Endothelial cell (in vitro differentiated cells): ENCODE measurements at regions not wholly inside any gene's neighbourhood (a gene's known extent, or its start where the extent isn't known, plus 50 kb on each side); places are given as distances from the start of the nearest gene placed in this dataset.

Experiments
- DNase-seq: peaks from one replicate; pipeline ENCODE4 v3.0.0; 2021; ENCODE audit warnings: low spot score
- H3K27ac Mint-ChIP-seq: one replicate; pipeline ENCODE4 v1.8.0; 2021; ENCODE audit warnings: mixed read lengths, inconsistent platforms; ENCODE audit not compliant: unreplicated experiment
- H3K27me3 Mint-ChIP-seq: one replicate; pipeline ENCODE4 v1.8.0; 2021; ENCODE audit warnings: mild to moderate bottlenecking, moderate library complexity, mixed read lengths, inconsistent platforms; ENCODE audit not compliant: unreplicated experiment
- H3K36me3 Mint-ChIP-seq: one replicate; pipeline ENCODE4 v1.8.0; 2021; ENCODE audit warnings: mild to moderate bottlenecking, low read depth, mixed read lengths, inconsistent platforms; ENCODE audit not compliant: unreplicated experiment
- H3K4me1 Mint-ChIP-seq: one replicate; pipeline ENCODE4 v1.8.0; 2021; ENCODE audit warnings: mild to moderate bottlenecking, mixed read lengths, inconsistent platforms; ENCODE audit not compliant: unreplicated experiment
- H3K4me3 Mint-ChIP-seq: one replicate; pipeline ENCODE4 v1.8.0; 2021; ENCODE audit warnings: mild to moderate bottlenecking, mixed read lengths, inconsistent platforms; ENCODE audit not compliant: unreplicated experiment
- H3K9me3 Mint-ChIP-seq: one replicate; pipeline ENCODE4 v1.8.0; 2021; ENCODE audit warnings: mixed read lengths, inconsistent platforms; ENCODE audit not compliant: unreplicated experiment
- CTCF ChIP-seq: fragments of 200-600 bp; sonication (generic); IDR thresholded peaks from one replicate; pipeline ENCODE4 v1.5.0; 2021; ENCODE audit warnings: antibody characterized with exemption; ENCODE audit not compliant: unreplicated experiment

GRCh38 chr6:159493231-159493897 lies 199.7 kb downstream of the SOD2 start:
- Mint-ChIP-seq H3K36me3 (no peaks in the 10 kb centered on the region), H3K4me3 (no peak overlapping the region), H3K27me3 (peaks cover 3% of the 10 kb centered on the region), H3K27ac (no peak overlapping the region), H3K9me3 (no peaks in the 10 kb centered on the region), H3K4me1 (no peaks in the 10 kb centered on the region)
- TF ChIP-seq CTCF, result no peak
- no peak for DNase-seq

GRCh38 chr6:159490298-159490937 lies 202.6 kb downstream of the SOD2 start:
- TF ChIP-seq CTCF, result no peak
- Mint-ChIP-seq H3K27me3 (peaks cover 3% of the 10 kb centered on the region), H3K4me3 (no peak overlapping the region), H3K9me3 (no peaks in the 10 kb centered on the region), H3K36me3 (no peaks in the 10 kb centered on the region), H3K4me1 (no peaks in the 10 kb centered on the region), H3K27ac (no peak overlapping the region)
- no peak for DNase-seq

GRCh38 chr6:159487636-159488035 lies 205.4 kb downstream of the SOD2 start:
- no peak for TF ChIP-seq CTCF
- Mint-ChIP-seq H3K4me1 (no peaks in the 10 kb centered on the region), H3K9me3 (no peaks in the 10 kb centered on the region), H3K27ac (no peak overlapping the region), H3K4me3 (no peak overlapping the region), H3K36me3 (no peaks in the 10 kb centered on the region), H3K27me3 (peaks cover 3% of the 10 kb centered on the region)
- DNase-seq, result no peak

- Mint-ChIP-seq H3K36me3 (no peaks in the 10 kb centered on the region), H3K4me1 (no peaks in the 10 kb centered on the region), H3K27me3 (peaks cover 1% of the 10 kb centered on the region), H3K27ac (no peak overlapping the region), H3K9me3 (no peaks in the 10 kb centered on the region), H3K4me3 (no peak overlapping the region)
- DNase-seq, result no peak
- no peak for TF ChIP-seq CTCF
These were observed 209.8 kb downstream of the SOD2 start for GRCh38 chr6:159483259-159483658.

- Mint-ChIP-seq H3K4me3 (no peak overlapping the region), H3K36me3 (no peaks in the 10 kb centered on the region), H3K9me3 (no peaks in the 10 kb centered on the region), H3K27ac (no peak overlapping the region), H3K4me1 (no peaks in the 10 kb centered on the region), H3K27me3 (peaks cover 1% of the 10 kb centered on the region)
- no peak for TF ChIP-seq CTCF
- DNase-seq, result no peak
These were observed 211.1 kb downstream of the SOD2 start for GRCh38 chr6:159481897-159482296.
